ENCODE measurements at regions not wholly inside any gene's neighbourhood (a gene's known extent, or its start where the extent isn't known, plus 50 kb on each side); places are given as distances from the start of the nearest gene placed in this dataset.

GRCh38 chr2:14713248-14713647 is 80.7 kb downstream of the LRATD1 start:
- DNase-seq (ENCODE audit: low read depth) = no peak
- TF ChIP-seq CTCF (IDR thresholded peaks at IDR 0.05; ENCODE audit: insufficient read depth, low read length) = no peak
- H3K4me3 ChIP-seq (ENCODE audit: low read depth, low read length) = no peak overlapping the region

- TF ChIP-seq CTCF (IDR thresholded peaks at IDR 0.05; ENCODE audit: insufficient read depth, low read length) = no peak
- no peak overlapping the region for H3K4me3 ChIP-seq (ENCODE audit: low read depth, low read length)
- no peak for DNase-seq (ENCODE audit: low read depth)
Observed at GRCh38 chr2:14715600-14715999, 83.1 kb downstream of the LRATD1 start.

GRCh38 chr2:14716319-14716718 is 83.8 kb downstream of the LRATD1 start:
- no peak for TF ChIP-seq CTCF (IDR thresholded peaks at IDR 0.05; ENCODE audit: insufficient read depth, low read length)
- no peak for DNase-seq (ENCODE audit: low read depth)
- no peak overlapping the region for H3K4me3 ChIP-seq (ENCODE audit: low read depth, low read length)

GRCh38 chr2:14717131-14717530 is 84.6 kb downstream of the LRATD1 start:
- no peak for DNase-seq (ENCODE audit: low read depth)
- no peak for TF ChIP-seq CTCF (IDR thresholded peaks at IDR 0.05; ENCODE audit: insufficient read depth, low read length)
- H3K4me3 ChIP-seq (ENCODE audit: low read depth, low read length) = no peak overlapping the region

GRCh38 chr2:14720319-14720718 is 87.8 kb downstream of the LRATD1 start:
- DNase-seq (ENCODE audit: low read depth) = no peak
- TF ChIP-seq CTCF (IDR thresholded peaks at IDR 0.05; ENCODE audit: insufficient read depth, low read length) = no peak
- no peak overlapping the region for H3K4me3 ChIP-seq (ENCODE audit: low read depth, low read length)

GRCh38 chr2:14720739-14721138 is 88.2 kb downstream of the LRATD1 start:
- no peak for TF ChIP-seq CTCF (IDR thresholded peaks at IDR 0.05; ENCODE audit: insufficient read depth, low read length)
- DNase-seq (ENCODE audit: low read depth) = no peak
- no peak overlapping the region for H3K4me3 ChIP-seq (ENCODE audit: low read depth, low read length)

- DNase-seq (ENCODE audit: low read depth) = no peak
- H3K4me3 ChIP-seq (ENCODE audit: low read depth, low read length) = no peak overlapping the region
- no peak for TF ChIP-seq CTCF (IDR thresholded peaks at IDR 0.05; ENCODE audit: insufficient read depth, low read length)
Observed at GRCh38 chr2:14722904-14723570, 90.5 kb downstream of the LRATD1 start.

Data from fibroblast of the aortic adventitia (primary cell).